HG03066 (cell line): ENCODE measurements at regions not wholly inside any gene's neighbourhood (a gene's known extent, or its start where the extent isn't known, plus 50 kb on each side); places are given as distances from the start of the nearest gene placed in this dataset.
A peak's percentile ranks its signal among the peaks of the same experiment; 100 is the strongest.

Source experiments
- ATAC-seq: cut with Tn5 transposase; IDR thresholded peaks from one replicate; pipeline ENCODE4 v1.9.1; 2021; ENCODE audit warnings: low read depth; ENCODE audit not compliant: unreplicated experiment

- no peak for ATAC-seq
Measured at GRCh38 chr1:47694011-47694890, 256.4 kb downstream of the FOXD2 start.

GRCh38 chr1:47696404-47696736, 258.5 kb downstream of the FOXD2 start:
- ATAC-seq, result no peak

- no peak for ATAC-seq
Measured at GRCh38 chr1:47696737-47697441, 259.0 kb downstream of the FOXD2 start.

- no peak for ATAC-seq
Measured at GRCh38 chr1:47697616-47698335, 259.9 kb downstream of the FOXD2 start.

- ATAC-seq, result no peak
Measured at GRCh38 chr1:47699492-47700235, 261.8 kb downstream of the FOXD2 start.

- no peak for ATAC-seq
Measured at GRCh38 chr1:47701283-47701682, 263.4 kb downstream of the FOXD2 start.

- no peak for ATAC-seq
Measured at GRCh38 chr1:47701741-47702515, 264.1 kb downstream of the FOXD2 start.

GRCh38 chr1:47703156-47703825, 265.4 kb downstream of the FOXD2 start:
- no peak for ATAC-seq

GRCh38 chr1:47703981-47704596, 266.2 kb downstream of the FOXD2 start:
- no peak for ATAC-seq

GRCh38 chr1:47705517-47706130, 267.8 kb downstream of the FOXD2 start:
- no peak for ATAC-seq

GRCh38 chr1:47707503-47707902, 269.7 kb downstream of the FOXD2 start:
- no peak for ATAC-seq

GRCh38 chr1:47708019-47708535, 270.2 kb downstream of the FOXD2 start:
- ATAC-seq, result no peak

- no peak for ATAC-seq
Measured at GRCh38 chr1:47708658-47709018, 270.8 kb downstream of the FOXD2 start.

GRCh38 chr1:47709019-47709871, 271.4 kb downstream of the FOXD2 start:
- ATAC-seq, result no peak

GRCh38 chr1:47709872-47710231, 272.0 kb downstream of the FOXD2 start:
- ATAC-seq, result no peak

GRCh38 chr1:47710329-47711071, 272.7 kb downstream of the FOXD2 start:
- peak; percentile 66 for ATAC-seq
